GM10847 (cell line): ENCODE measurements at regions not wholly inside any gene's neighbourhood (a gene's known extent, or its start where the extent isn't known, plus 50 kb on each side); places are given as distances from the start of the nearest gene placed in this dataset.
A peak's percentile ranks its signal among the peaks of the same experiment; 100 is the strongest.

Experiments
- POLR2A ChIP-seq: IDR thresholded peaks from 2 replicates; pipeline ENCODE4 v1.6.1; 2011; ENCODE audit not compliant: insufficient read length; ENCODE audit errors: extremely low read depth

DNA sequence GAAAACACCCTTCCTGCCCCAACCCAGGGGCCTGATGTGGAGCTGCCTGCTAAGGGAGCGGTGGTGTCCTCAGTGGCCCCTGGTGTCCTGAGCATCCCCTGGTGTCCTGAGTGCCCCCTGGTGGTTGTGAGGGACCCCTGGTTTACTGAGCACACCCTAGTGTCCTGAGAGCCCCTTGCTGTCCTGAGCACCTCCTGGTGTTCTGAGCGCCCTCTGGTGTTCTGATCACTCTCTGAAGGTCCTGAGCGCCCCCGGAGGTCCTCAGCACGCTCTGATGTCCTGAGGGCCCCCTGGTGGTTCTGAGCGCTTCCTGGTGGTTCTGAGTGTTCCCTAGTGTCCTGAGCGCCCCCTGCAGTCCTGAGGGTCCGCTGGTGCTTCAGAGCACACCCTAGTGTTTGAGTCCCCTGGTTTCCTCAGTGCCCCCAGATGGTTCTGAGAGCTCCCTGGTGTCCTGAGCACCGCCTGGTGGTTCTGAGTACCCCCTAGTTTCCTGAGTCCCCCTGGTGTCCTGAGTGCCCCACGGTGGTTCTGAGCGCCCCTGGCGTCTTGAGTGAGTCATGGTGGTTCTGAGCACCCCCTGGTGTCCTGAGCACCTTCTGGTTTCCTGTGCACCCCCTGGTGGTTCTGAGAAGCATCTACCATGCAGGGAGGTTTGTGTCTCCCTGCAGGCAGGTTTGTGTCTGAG lies 1004.2 kb downstream of the TMEM121 start:
- TF ChIP-seq POLR2A = no peak

GRCh38 chr14:106538201-106538600 lies 1011.8 kb downstream of the TMEM121 start:
- no peak for TF ChIP-seq POLR2A

DNA sequence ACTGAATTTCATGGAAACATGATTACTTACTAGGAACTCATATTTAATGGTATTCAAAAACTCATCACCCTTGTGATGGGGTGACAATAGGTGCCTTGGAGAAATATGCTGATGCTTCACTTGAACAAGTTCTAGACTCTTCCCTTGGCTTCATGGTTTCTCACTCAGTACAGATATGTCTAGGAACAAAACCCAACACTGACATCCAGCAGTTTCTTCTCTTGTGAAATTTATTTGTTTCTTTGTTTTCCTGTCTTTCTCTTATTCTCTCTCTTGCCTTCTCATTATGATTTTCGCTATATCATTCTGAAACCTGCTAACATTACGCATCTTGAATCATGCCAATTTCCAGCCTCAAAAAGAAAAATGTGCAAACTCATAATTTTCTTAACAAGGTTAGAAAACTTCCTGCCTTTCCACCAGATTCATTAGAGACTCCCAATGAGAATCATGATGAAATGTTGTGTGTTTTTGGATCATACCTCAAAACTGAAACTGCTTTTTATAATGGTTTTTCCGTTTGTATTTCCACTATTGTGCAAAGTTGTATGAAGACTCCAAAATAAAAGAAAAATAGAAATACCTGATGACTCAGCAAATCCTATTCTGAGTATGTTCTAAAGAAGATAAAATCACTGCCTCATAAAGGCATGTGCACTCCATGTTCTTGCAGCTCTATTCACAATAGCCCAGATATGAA lies 1021.5 kb downstream of the TMEM121 start:
- TF ChIP-seq POLR2A = no peak

GRCh38 chr14:106549064-106549463 lies 1022.7 kb downstream of the TMEM121 start:
- no peak for TF ChIP-seq POLR2A

GRCh38 chr14:106551265-106551664 lies 1024.9 kb downstream of the TMEM121 start:
- TF ChIP-seq POLR2A = no peak

DNA sequence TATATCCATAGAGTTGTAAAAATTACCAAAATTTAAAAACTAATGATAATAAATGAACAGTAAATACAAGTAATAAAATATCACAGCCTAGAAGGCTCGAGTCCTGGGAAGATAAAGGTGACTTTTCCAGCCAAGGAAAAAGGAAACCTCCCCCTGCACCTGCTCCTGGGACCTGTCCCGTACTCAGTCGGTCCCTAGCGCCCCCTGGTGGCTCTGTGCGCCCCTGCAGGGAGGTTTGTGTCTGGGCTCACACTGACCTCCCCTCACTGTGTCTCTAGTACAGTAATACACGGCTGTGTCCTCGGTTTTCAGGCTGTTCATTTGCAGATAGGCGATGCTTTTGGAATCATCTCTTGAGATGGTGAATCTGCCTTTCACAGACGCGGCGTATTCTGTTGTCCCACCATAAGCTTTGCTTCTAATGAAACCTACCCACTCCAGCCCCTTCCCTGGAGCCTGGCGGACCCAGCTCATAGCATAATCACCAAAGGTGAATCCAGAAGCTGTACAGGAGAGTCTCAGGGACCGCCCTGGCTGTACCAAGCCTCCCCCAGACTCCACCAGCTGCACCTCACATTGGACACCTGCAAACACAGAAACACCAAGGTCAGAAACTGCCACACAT lies 1030.4 kb downstream of the TMEM121 start:
- TF ChIP-seq POLR2A = no peak

GRCh38 chr14:106562451-106562850 lies 1036.1 kb downstream of the TMEM121 start:
- TF ChIP-seq POLR2A = no peak

GRCh38 chr14:106564058-106564643 lies 1037.8 kb downstream of the TMEM121 start:
- no peak for TF ChIP-seq POLR2A

- no peak for TF ChIP-seq POLR2A
These were observed 1052.1 kb downstream of the TMEM121 start for GRCh38 chr14:106578481-106578880.

- peak; percentile 43 for TF ChIP-seq POLR2A
These were observed 1052.7 kb downstream of the TMEM121 start for GRCh38 chr14:106579084-106579483.

GRCh38 chr14:106585692-106586091 lies 1059.3 kb downstream of the TMEM121 start:
- TF ChIP-seq POLR2A = no peak

GRCh38 chr14:106586098-106586704 lies 1059.8 kb downstream of the TMEM121 start:
- no peak for TF ChIP-seq POLR2A

DNA sequence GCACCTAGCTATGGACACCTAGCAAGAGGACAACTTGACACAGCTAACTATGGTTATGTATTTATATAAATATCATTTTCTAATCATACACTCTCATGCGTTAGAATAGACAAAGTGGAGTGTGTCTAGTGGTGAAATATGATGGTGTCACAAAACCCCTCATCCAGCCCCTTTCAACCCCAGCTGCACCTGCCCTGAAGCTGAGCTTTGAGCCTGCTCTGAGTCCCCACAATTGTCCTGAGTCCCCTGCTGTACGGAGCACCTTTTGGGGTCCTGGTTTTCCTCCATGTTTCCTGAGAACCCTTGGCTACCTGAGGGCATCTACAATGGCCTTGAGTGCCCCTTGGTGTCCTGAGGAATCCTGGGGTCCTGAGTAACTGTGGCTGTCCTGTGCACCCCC lies 1072.8 kb downstream of the TMEM121 start:
- TF ChIP-seq POLR2A = no peak

DNA sequence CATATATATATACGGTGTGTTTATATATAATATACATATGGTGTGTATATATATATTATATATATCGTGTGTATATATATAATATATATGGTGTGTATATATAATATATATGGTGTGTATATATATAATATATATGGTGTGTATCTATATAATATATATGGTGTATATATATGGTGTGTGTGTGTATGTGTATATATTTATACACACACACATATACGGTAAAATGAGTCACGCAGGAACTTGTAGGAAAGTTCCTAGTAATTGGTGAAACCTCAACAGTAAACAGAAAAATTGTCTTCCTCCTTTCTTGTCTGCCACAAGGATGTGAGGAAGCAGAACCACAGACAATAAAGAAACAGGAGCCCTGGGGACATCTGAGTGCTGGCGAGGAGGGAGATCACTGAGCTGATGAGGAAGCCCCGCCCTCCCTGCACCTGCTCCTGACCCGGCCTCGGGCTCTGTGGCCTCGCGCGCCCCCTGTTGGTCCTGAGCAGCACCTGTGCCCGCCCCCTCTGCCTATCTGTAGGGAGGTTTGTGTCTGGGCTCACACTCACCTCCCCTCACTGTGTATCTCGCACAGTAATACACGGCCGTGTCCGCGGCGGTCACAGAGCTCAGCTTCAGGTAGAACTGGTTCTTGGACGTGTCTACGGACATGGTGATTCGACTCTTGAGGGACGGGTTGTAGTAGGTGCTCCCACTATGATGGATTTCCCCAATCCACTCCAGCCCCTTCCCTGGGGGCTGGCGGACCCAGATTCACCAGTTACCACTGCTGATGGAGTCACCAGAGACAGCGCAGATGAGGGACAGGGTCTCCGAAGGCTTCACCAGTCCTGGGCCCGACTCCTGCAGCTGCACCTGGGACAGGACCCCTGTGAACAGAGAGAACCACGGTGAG lies 1079.4 kb downstream of the TMEM121 start:
- no peak for TF ChIP-seq POLR2A
